ENCODE measurements at regions not wholly inside any gene's neighbourhood (a gene's known extent, or its start where the extent isn't known, plus 50 kb on each side); places are given as distances from the start of the nearest gene placed in this dataset.

- TF ChIP-seq, protein P1, sequence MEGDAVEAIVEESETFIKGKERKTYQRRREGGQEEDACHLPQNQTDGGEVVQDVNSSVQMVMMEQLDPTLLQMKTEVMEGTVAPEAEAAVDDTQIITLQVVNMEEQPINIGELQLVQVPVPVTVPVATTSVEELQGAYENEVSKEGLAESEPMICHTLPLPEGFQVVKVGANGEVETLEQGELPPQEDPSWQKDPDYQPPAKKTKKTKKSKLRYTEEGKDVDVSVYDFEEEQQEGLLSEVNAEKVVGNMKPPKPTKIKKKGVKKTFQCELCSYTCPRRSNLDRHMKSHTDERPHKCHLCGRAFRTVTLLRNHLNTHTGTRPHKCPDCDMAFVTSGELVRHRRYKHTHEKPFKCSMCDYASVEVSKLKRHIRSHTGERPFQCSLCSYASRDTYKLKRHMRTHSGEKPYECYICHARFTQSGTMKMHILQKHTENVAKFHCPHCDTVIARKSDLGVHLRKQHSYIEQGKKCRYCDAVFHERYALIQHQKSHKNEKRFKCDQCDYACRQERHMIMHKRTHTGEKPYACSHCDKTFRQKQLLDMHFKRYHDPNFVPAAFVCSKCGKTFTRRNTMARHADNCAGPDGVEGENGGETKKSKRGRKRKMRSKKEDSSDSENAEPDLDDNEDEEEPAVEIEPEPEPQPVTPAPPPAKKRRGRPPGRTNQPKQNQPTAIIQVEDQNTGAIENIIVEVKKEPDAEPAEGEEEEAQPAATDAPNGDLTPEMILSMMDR (IDR thresholded peaks at IDR 0.05) = no peak
- TF ChIP-seq EP300 (IDR thresholded peaks at IDR 0.05) = no peak
Observed at GRCh38 chr12:69151254-69151764, 88.1 kb upstream of the CPSF6 start.

Measured in ovary (tissue), 3 donors.